ENCODE measurements at regions not wholly inside any gene's neighbourhood (a gene's known extent, or its start where the extent isn't known, plus 50 kb on each side); places are given as distances from the start of the nearest gene placed in this dataset.

DNA sequence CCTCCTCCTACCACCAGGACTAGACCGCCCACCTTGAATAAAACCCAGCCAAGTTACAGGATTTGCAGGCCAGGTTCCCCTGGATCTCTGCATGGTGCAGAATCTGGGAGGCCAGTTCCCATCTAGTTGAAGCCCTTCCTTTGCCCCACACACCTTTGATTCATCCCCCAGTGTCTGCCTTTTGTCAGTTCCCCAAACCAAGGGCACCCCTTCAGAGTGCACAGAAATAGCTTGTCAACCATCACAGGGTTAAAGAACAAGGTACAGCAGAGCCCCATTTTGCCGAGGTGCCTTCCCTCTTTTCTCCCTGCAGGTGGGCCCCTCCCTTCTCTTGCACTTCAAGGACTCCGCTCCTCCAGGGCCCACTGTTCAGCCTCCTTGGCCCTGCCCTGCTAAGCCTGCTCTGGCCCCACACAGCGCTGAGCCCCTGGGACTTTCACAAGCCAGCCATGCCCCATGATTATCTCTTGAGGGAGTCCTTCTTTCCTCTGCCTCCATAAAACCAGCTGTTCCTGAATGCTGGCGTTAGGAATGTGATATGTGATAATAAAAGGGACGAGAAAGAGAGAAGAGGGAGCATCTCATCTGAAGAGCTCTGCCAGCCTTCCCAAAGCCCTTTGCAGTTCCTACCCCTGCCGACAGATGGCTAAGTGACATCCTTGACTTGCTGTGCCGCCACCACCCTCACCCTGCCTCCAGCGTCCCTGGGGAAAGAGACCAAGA lies 280.3 kb downstream of the CDC5L start:
- Mint-ChIP-seq H3K4me1 (peaks cover 86% of the 10 kb centered on the region), H3K27ac (peak overlapping the region; percentile 62; the same call in 1 of the 2 replicates)

GRCh38 chr6:44668391-44668930 lies 281.0 kb downstream of the CDC5L start:
- H3K9me3 Mint-ChIP-seq = no peaks in the 10 kb centered on the region
- H3K4me3 Mint-ChIP-seq = no peak overlapping the region; the same call in 1 of the 2 replicates
- H3K27ac Mint-ChIP-seq = no peak overlapping the region
- ATAC-seq (no peak), DNase-seq (ENCODE audit: low spot score) (no peak)
- ChIA-PET POLR2A (no interaction called here), CTCF (interaction anchor here (0.6 to 2.3 kb wide), 28 partner anchors 8 to 1254 kb away, joined by 3 to 26 read pairs (median 4); no protein-coding TSS in a partner anchor)
- H3K36me3 Mint-ChIP-seq = no peaks in the 10 kb centered on the region
- H3K27me3 Mint-ChIP-seq (ENCODE audit: low read depth) = no peaks in the 10 kb centered on the region
- TF ChIP-seq OVOL2 (CRISPR knock-in tag; IDR thresholded peaks at IDR 0.05; ENCODE audit: borderline replicate concordance) = no peak
- TF ChIP-seq TCF7 (CRISPR knock-in tag; IDR thresholded peaks at IDR 0.05; ENCODE audit: low read depth) = no peak
- no peak for TF ChIP-seq FOXP4 (CRISPR knock-in tag; IDR thresholded peaks at IDR 0.05)
- TF ChIP-seq, protein P1, sequence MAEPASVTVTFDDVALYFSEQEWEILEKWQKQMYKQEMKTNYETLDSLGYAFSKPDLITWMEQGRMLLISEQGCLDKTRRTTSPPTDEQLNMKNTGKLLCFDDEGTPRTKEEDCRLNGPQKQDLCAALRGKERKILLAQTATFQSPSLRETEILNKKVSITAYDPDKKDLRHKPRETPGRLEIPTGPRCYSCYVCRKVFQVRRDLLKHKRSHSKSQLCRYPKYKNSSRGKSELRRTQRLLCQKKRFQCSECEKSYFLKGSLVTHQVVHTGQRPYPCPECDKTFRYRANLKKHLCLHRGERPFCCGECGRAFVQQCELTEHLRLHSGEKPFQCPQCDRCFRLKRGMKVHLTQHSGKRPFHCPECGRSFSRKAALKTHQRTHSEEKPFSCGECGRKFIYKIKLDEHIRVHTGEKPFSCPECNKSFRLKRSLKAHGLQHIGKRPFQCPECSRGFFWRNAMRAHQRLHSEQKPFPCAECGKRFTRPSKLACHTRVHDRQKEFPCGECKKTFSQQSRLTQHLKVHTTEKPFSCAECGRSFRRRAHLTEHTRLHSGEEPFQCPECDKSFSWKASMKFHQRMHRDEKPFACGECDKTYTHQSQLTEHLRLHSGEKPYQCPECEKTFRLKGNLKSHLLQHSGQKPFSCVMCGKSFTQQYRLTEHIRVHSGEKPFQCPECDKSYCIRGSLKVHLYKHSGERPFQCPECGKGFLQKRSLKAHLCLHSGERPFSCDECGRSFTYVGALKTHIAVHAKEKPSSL (CRISPR knock-in tag; conservative IDR thresholded peaks at IDR 0.05) = no peak
- no peak for TF ChIP-seq ZNF232 (CRISPR knock-in tag; IDR thresholded peaks at IDR 0.05)
- no peak for TF ChIP-seq SMAD4 (CRISPR knock-in tag; IDR thresholded peaks at IDR 0.05)
- no peak for TF ChIP-seq ZNF317 (CRISPR knock-in tag; IDR thresholded peaks at IDR 0.05; ENCODE audit: borderline replicate concordance, low read depth)
- no peak for TF ChIP-seq AR (CRISPR knock-in tag; IDR thresholded peaks at IDR 0.05)
- H3K4me1 Mint-ChIP-seq = peaks cover 86% of the 10 kb centered on the region

More for the DNA sequence above, 280.3 kb downstream of the CDC5L start:
- DNase-seq (ENCODE audit: low spot score) = peak; percentile 68
- H3K36me3 Mint-ChIP-seq = no peaks in the 10 kb centered on the region
- H3K4me3 Mint-ChIP-seq = no peak overlapping the region
- CTCF ChIA-PET = interaction anchor here (0.5 to 2.3 kb wide), 27 partner anchors 8 to 1255 kb away, joined by 3 to 26 read pairs (median 4); no protein-coding TSS in a partner anchor
- POLR2A ChIA-PET = no interaction called here
- ATAC-seq = peak; percentile 65
- H3K9me3 Mint-ChIP-seq = no peaks in the 10 kb centered on the region
- TF ChIP-seq CTCF (IDR thresholded peaks at IDR 0.05) (peak; percentile 75), JAZF1 (CRISPR knock-in tag; IDR thresholded peaks at IDR 0.05) (no peak)
- H3K27me3 Mint-ChIP-seq (ENCODE audit: low read depth) = no peaks in the 10 kb centered on the region
